Fibroblast of the aortic adventitia (primary cell): ENCODE measurements at regions not wholly inside any gene's neighbourhood (a gene's known extent, or its start where the extent isn't known, plus 50 kb on each side); places are given as distances from the start of the nearest gene placed in this dataset.

ENCODE experiments used
- DNase-seq: peaks from one replicate; pipeline ENCODE4 v3.0.0-alpha.2; 2010; ENCODE audit warnings: low read depth
- H3K4me3 ChIP-seq: 2 replicates; pipeline ENCODE4 v1.5.1; 2011; ENCODE audit warnings: low read depth, mild to moderate bottlenecking, control low read depth, low read length, moderate library complexity
- TF ChIP-seq, protein P1 (sequence below): IDR thresholded peaks from 2 replicates; pipeline ENCODE4 v1.5.1; 2011; ENCODE audit warnings: mild to moderate bottlenecking, low read length, control low read depth, inconsistent platforms; ENCODE audit not compliant: insufficient read depth

DNA sequence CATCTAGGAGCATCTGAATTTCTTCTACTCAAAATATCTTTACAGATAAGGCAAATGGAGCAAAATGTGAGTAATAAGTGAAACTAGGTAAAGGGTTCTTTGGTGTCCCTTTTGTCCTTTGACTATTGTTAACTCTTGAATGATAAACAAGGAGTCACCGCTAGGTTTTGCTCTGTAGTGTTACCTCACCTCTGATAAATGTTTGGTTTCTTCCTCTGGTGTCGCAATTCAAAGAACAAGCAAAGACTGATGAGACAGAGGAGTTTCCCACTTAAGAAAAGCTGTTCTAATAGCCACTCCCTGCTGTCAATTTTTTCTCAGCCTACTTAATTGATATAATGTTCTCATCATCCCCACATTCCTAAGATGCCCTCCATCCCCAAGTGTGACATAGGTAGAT is 925.9 kb downstream of the IGSF11 start:
- TF ChIP-seq, protein P1, sequence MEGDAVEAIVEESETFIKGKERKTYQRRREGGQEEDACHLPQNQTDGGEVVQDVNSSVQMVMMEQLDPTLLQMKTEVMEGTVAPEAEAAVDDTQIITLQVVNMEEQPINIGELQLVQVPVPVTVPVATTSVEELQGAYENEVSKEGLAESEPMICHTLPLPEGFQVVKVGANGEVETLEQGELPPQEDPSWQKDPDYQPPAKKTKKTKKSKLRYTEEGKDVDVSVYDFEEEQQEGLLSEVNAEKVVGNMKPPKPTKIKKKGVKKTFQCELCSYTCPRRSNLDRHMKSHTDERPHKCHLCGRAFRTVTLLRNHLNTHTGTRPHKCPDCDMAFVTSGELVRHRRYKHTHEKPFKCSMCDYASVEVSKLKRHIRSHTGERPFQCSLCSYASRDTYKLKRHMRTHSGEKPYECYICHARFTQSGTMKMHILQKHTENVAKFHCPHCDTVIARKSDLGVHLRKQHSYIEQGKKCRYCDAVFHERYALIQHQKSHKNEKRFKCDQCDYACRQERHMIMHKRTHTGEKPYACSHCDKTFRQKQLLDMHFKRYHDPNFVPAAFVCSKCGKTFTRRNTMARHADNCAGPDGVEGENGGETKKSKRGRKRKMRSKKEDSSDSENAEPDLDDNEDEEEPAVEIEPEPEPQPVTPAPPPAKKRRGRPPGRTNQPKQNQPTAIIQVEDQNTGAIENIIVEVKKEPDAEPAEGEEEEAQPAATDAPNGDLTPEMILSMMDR = no peak
- DNase-seq = no peak
- H3K4me3 ChIP-seq = no peak overlapping the region

DNA sequence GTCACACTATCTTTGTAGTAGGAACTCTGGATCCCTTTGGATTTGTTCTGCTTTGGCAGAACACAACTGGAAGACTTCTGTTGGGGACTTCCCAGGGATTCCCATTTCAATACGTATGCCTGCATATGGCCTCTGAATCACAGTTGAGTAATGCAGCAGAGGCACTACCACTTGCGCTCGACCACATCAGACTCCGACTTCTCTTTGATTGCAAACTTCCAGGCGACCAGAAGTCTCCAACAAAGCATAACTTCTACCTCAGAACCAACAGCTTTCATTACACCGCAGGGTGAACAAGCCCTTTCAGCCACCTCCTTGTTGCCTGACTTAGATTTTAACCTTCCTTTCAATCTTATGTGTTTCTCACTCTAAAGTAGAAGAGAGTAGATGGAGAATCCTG is 924.4 kb downstream of the IGSF11 start:
- TF ChIP-seq, protein P1 = no peak
- H3K4me3 ChIP-seq = no peak overlapping the region
- DNase-seq = no peak

DNA sequence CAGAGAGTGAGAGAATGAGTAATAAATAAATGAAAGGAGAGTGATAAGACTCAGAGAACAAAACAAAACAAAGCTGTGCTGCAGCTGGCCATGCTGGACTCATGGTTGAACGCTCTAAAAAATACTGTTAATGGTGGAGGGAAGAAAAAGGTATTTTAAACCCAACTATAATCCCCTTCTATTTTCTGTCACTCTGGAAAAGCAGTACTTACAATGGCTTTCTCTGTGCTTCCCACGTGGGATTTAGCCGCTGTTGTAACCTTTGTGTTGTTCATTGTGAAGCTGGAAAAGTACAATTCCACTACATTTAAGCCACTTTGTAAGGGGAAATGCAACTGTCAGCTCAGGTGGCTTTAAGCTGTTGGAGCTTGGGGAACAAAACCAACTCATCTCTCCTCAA is 917.7 kb downstream of the IGSF11 start:
- no peak overlapping the region for H3K4me3 ChIP-seq
- TF ChIP-seq, protein P1 = no peak
- no peak for DNase-seq

DNA sequence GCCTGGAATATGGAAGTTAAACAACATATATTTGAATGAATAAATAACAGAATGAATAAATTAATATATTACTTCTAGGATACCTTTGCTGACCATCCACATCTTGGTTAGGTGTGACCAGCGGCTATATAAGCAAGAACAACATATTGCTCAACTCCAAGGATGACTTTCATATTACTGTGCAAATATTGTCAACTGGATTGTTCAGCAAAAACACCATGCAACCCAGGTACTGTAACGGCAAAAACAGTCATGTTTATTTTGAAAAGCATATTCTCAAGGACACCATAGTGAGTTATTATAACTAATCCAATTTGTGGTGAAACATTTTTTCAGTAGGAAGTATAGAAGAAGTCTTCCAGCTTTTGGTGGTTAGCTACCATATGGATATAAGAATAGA is 907.9 kb downstream of the IGSF11 start:
- TF ChIP-seq, protein P1 = no peak
- DNase-seq = no peak
- no peak overlapping the region for H3K4me3 ChIP-seq

DNA sequence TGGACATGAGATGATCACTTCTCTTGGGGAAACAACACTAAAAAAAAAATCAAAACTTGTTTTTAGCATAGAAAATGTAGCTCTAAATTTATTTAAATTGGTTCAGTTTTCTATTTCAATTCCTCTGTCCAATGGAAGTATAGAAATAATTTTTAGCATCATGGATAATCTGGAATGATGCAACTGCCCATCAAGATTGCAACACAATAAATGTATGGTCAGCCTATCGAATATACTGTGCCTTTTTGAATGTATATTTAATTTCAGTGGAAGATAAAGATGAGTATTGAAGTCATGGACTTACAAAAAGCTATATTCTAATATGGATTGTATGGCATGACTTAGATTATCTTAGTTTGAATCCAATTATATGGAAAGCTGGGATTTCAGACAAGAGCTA is 906.7 kb downstream of the IGSF11 start:
- TF ChIP-seq, protein P1 = no peak
- no peak overlapping the region for H3K4me3 ChIP-seq
- no peak for DNase-seq

DNA sequence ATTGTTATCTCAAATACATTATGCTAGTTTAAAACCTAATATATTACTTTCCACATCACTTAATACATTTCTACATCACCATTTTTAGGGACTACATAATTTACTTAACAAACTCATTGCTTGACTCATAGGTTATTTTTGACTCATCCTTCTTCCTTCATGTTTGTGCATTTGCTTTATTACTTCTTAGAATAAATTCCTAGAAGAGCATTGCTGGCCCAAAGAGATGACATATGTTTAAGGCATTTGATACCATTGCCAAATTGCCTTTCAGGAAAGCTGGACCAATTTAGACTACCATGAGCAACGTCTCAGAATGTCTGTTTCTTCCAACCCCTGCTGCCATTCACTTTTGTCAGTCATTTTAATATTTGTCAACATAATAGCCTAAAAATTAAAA is 905.8 kb downstream of the IGSF11 start:
- no peak for DNase-seq
- no peak overlapping the region for H3K4me3 ChIP-seq
- TF ChIP-seq, protein P1 = no peak

DNA sequence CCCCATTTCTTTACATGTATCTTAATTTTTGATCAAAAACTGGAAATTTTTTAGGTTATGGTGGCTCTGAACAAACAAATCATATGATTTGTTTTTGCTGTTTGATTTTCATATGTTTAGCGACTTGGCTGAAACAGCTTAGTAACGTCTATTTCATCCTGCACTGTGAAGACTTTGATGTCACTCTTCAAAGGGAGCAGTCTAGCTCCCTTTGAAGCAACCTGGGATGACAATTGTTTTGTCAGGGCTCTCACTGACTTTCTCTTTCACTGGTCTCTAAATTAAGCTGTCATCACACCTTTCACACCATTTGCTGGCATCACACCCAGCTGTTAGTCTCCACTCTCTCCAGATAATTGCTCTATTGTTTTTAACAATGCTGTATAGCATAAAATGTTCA is 896.9 kb downstream of the IGSF11 start:
- TF ChIP-seq, protein P1 = no peak
- no peak overlapping the region for H3K4me3 ChIP-seq
- DNase-seq = no peak
